Tibial artery (tissue), 4 donors: ENCODE measurements at regions not wholly inside any gene's neighbourhood (a gene's known extent, or its start where the extent isn't known, plus 50 kb on each side); places are given as distances from the start of the nearest gene placed in this dataset.

ENCODE experiments used
- DNase-seq, 2 donors: peaks; one replicate each; pipeline ENCODE4 v3.0.0-alpha.2; 2019
- H3K27ac ChIP-seq, 2 donors: fragments of 200-600 bp; sonication (generic) in 1 of 2; 1 replicate in 1 of 2; 2 replicates in 1 of 2; pipeline ENCODE4 v1.5.1; 2018 to 2019; ENCODE audit warnings: mild to moderate bottlenecking in 1 of 2
- H3K27me3 ChIP-seq, 2 donors: fragments of 200-600 bp; sonication (generic) in 1 of 2; one replicate each; pipeline versions ENCODE4 v1.5.1 to v1.6.0; 2016 to 2019
- H3K36me3 ChIP-seq, 3 donors: fragments of 200-600 bp; sonication (generic) in 2 of 3; one replicate each; pipeline ENCODE4 v1.5.1; 2016 to 2019; ENCODE audit warnings: mild to moderate bottlenecking in 2 of 3
- H3K4me1 ChIP-seq, 4 donors: fragments of 200-600 bp; sonication (generic) in 2 of 4; 1 replicate in 3 of 4; 2 replicates in 1 of 4; pipeline ENCODE4 v1.5.1; 2016 to 2019
- H3K4me3 ChIP-seq, 2 donors: fragments of 200-600 bp; sonication (generic) in 1 of 2; 1 replicate in 1 of 2; 2 replicates in 1 of 2; pipeline ENCODE4 v1.5.1; 2018 to 2019; ENCODE audit warnings: mild to moderate bottlenecking in 2 of 2
- H3K9me3 ChIP-seq, 3 donors: fragments of 200-600 bp; sonication (generic) in 1 of 3; one replicate each; pipeline ENCODE4 v1.5.1; 2016 to 2019
- intact Hi-C: fragments of 100-400 bp; cut with DNase I; formaldehyde crosslinking; loops from one replicate; pipeline ENCODE4 v1.15.0; 2023; ENCODE audit warnings: low total_unique reads
- TF ChIP-seq, protein P1 (sequence below), 2 experiments: fragments of 200-600 bp in 1 of 2; fragments of 450-650 bp in 1 of 2; IDR thresholded peaks; one replicate each; pipeline ENCODE4 v1.5.1; 2017 to 2019; ENCODE audit warnings: antibody characterized with exemption in 2 of 2, mild to moderate bottlenecking in 1 of 2, moderate library complexity in 1 of 2

DNA sequence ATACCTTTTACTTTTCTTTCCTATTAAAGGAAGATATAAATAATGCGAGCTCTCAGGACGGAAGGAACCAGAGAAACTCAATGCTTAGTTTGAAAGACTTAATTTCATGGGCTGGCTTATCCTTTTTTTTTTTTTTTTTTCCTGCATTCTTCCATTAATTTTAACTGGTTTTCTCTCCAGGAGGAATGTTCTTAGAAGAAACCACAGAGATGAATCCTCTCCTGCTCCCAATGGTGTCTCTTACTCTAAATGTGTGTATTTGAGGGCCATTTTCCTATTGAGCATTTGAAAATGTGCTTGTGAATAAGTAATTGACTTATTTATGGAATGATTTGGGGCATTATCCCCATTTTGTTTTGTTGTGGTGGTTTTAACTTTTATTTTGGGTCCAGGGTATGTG, 494.9 kb downstream of the FOXO1 start:
- H3K4me3 ChIP-seq = no peak overlapping the region
- TF ChIP-seq, protein P1, sequence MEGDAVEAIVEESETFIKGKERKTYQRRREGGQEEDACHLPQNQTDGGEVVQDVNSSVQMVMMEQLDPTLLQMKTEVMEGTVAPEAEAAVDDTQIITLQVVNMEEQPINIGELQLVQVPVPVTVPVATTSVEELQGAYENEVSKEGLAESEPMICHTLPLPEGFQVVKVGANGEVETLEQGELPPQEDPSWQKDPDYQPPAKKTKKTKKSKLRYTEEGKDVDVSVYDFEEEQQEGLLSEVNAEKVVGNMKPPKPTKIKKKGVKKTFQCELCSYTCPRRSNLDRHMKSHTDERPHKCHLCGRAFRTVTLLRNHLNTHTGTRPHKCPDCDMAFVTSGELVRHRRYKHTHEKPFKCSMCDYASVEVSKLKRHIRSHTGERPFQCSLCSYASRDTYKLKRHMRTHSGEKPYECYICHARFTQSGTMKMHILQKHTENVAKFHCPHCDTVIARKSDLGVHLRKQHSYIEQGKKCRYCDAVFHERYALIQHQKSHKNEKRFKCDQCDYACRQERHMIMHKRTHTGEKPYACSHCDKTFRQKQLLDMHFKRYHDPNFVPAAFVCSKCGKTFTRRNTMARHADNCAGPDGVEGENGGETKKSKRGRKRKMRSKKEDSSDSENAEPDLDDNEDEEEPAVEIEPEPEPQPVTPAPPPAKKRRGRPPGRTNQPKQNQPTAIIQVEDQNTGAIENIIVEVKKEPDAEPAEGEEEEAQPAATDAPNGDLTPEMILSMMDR (IDR thresholded peaks at IDR 0.05) = no peak
- H3K27me3 ChIP-seq = peaks cover 0 to 11% of the 10 kb centered on the region in 2 donors
- H3K9me3 ChIP-seq = no peaks in the 10 kb centered on the region
- intact Hi-C loops = no loop called here
- H3K27ac ChIP-seq = no peak overlapping the region
- no peaks in the 10 kb centered on the region for H3K36me3 ChIP-seq
- peaks cover 0 to 9% (median 3%) of the 10 kb centered on the region in 4 donors for H3K4me1 ChIP-seq
- DNase-seq = no peak

DNA sequence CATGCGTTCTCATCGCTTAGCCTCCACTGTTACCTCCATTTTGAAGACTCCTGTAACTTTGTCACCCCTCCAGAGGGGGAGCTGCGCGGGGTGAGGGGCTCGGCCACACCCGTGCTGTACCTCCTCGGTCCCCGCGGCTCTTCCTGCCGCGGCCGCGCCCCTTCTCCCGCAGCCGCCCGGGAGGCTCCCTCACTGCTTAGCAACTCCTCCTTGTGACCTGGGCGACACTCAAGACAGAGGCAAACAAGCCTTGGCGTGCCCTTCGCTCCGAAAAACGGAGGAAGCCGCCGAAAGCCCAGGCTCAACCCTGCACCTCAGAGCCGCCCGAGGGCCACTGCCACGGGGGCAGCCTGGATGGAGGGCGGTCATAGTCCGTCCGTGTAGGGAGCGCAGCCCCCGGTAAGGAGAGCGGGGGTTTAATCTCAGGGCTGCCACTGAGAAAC, 494.3 kb downstream of the FOXO1 start:
- TF ChIP-seq, protein P1 (IDR thresholded peaks at IDR 0.05) = no peak
- DNase-seq = no peak
- H3K4me3 ChIP-seq = no peak overlapping the region
- peaks cover 0 to 9% (median 3%) of the 10 kb centered on the region in 4 donors for H3K4me1 ChIP-seq
- H3K9me3 ChIP-seq = no peaks in the 10 kb centered on the region
- intact Hi-C loops = no loop called here
- no peak overlapping the region for H3K27ac ChIP-seq
- no peaks in the 10 kb centered on the region for H3K36me3 ChIP-seq
- peaks cover 0 to 11% of the 10 kb centered on the region in 2 donors for H3K27me3 ChIP-seq

DNA sequence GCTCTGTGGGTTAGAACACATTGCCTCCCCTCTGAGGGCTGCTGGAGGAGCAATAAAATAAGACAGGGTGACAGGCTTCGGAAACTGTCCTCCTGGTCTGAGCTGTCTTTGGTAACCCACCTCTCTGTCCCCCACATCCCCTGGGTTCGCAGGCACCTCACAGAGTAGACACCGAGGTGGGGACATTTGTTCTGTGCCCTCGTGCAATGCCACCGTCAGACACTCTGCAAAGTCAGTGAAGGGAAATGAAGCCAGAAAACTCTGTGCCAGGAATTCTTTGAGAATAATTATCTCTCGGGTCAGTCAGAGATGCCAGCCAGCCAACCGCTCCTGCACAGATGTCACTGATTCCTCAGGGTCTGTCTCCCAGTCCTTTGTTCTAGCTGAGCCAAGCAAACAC, 493.6 kb downstream of the FOXO1 start:
- H3K4me1 ChIP-seq = peaks cover 0 to 9% (median 3%) of the 10 kb centered on the region in 4 donors
- no peak for DNase-seq
- H3K9me3 ChIP-seq = no peaks in the 10 kb centered on the region
- H3K4me3 ChIP-seq = no peak overlapping the region
- no peak overlapping the region for H3K27ac ChIP-seq
- peaks cover 0 to 11% of the 10 kb centered on the region in 2 donors for H3K27me3 ChIP-seq
- no peaks in the 10 kb centered on the region for H3K36me3 ChIP-seq
- intact Hi-C loops = no loop called here
- TF ChIP-seq, protein P1 (IDR thresholded peaks at IDR 0.05) = no peak

DNA sequence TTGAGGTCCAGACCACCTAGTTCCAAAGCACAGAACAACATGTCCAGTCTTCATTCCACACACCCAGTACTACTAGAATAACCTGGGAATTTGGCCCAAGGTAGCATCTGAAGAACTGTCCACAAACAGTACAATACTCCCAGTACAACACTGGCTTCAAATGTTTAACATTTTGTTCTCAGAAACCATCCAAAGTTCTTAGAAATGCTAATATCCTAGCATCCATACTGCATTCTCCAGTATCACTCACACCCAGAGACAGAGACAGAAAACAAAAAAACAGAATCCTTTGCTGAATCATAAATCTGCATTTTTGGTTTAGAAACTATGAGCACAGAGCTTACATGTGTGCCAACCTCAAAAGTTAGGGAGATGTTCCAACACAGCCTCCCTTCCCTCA, 490.8 kb downstream of the FOXO1 start:
- H3K27me3 ChIP-seq = peaks cover 0 to 11% of the 10 kb centered on the region in 2 donors
- H3K9me3 ChIP-seq = no peaks in the 10 kb centered on the region
- peaks cover 0 to 7% (median 2%) of the 10 kb centered on the region in 4 donors for H3K4me1 ChIP-seq
- no peak for DNase-seq
- intact Hi-C loops = no loop called here
- TF ChIP-seq, protein P1 (IDR thresholded peaks at IDR 0.05) = no peak
- no peak overlapping the region for H3K4me3 ChIP-seq
- no peak overlapping the region for H3K27ac ChIP-seq
- no peaks in the 10 kb centered on the region for H3K36me3 ChIP-seq

DNA sequence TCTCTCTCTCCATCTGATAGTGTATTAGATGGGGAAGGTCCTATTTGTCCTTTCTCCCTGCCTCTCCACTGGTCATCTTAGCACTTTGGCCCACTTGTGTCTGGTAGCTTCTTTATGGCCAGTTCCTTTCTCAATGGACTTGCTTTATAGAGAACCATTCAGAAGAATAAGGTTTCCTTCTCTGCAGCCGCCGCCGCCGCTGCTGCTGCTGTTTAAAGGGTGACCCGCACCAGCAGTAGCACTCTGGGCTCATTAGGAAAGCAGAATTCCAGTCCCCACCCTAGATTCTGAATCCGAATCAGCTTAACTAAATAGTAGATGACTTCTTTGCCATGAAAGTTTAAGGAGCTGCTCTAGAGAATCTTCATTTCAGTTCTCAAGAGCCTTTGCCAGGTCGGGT, 490.2 kb downstream of the FOXO1 start:
- Histone ChIP-seq H3K4me1 (peaks cover 0 to 7% (median 2%) of the 10 kb centered on the region in 4 donors), H3K36me3 (no peaks in the 10 kb centered on the region), H3K4me3 (no peak overlapping the region), H3K27ac (no peak overlapping the region), H3K27me3 (peaks cover 0 to 11% of the 10 kb centered on the region in 2 donors), H3K9me3 (no peaks in the 10 kb centered on the region)
- TF ChIP-seq, protein P1 (IDR thresholded peaks at IDR 0.05) = no peak
- DNase-seq = no peak
- intact Hi-C loops = no loop called here

DNA sequence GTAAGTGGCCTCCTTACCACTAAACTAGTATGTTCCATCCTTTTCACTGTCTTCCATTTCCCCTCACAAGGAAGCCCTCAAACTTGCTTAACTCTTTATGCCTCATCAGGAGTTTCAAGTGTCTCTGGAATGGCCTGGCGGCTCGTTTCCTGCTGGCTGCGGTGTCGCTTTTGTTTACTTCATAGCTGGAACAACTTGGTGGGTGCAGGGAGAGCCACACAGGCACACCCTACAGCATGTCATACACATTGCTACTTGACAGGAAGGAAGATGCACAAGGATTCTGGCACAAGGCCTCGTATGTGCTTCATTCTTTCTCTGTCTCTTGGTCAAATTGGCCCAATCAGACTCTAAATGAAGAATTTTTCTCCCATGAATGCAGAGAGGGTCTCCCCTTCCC, 488.3 kb downstream of the FOXO1 start:
- TF ChIP-seq, protein P1 (IDR thresholded peaks at IDR 0.05) = no peak
- Histone ChIP-seq H3K27me3 (no peaks in the 10 kb centered on the region), H3K27ac (no peak overlapping the region), H3K4me3 (no peak overlapping the region), H3K9me3 (no peaks in the 10 kb centered on the region), H3K4me1 (no peaks in the 10 kb centered on the region), H3K36me3 (no peaks in the 10 kb centered on the region)
- no peak for DNase-seq
- intact Hi-C loops = no loop called here
